Spleen (tissue), 11 donors: ENCODE measurements at regions not wholly inside any gene's neighbourhood (a gene's known extent, or its start where the extent isn't known, plus 50 kb on each side); places are given as distances from the start of the nearest gene placed in this dataset.

ENCODE experiments used
- DNase-seq: peaks from one replicate; pipeline ENCODE4 v3.0.0-alpha.2; 2020
- H3K27ac ChIP-seq, 8 donors: fragments of 200-600 bp; sonication (generic) in 7 of 8; 1 replicate in 4 of 8; 2 replicates in 4 of 8; pipeline versions ENCODE4 v1.5.0 to v1.8.0; 2016 to 2021; ENCODE audit warnings: inconsistent platforms in 4 of 8, mild to moderate bottlenecking in 4 of 8, moderate library complexity in 1 of 8
- H3K27me3 ChIP-seq, 7 donors: fragments of 200-600 bp; sonication (generic) in 6 of 7; replicated peaks in 1 of 7; 1 replicate in 4 of 7; 2 replicates in 3 of 7; pipeline versions ENCODE4 v1.5.0 to v1.8.0; 2016 to 2021; ENCODE audit warnings: inconsistent platforms in 3 of 7, mild to moderate bottlenecking in 1 of 7
- H3K36me3 ChIP-seq, 6 donors: fragments of 200-600 bp; sonication (generic) in 5 of 6; 1 replicate in 4 of 6; 2 replicates in 2 of 6; pipeline versions ENCODE4 v1.5.0 to v1.8.0; 2016 to 2021; ENCODE audit warnings: inconsistent platforms in 2 of 6
- H3K4me1 ChIP-seq, 6 donors: fragments of 200-600 bp; sonication (generic) in 5 of 6; 1 replicate in 3 of 6; 2 replicates in 3 of 6; pipeline versions ENCODE4 v1.5.0 to v1.8.0; 2016 to 2021; ENCODE audit warnings: inconsistent platforms in 3 of 6
- H3K4me3 ChIP-seq, 8 donors: fragments of 200-600 bp; sonication (generic) in 7 of 8; 1 replicate in 4 of 8; 2 replicates in 4 of 8; pipeline versions ENCODE4 v1.5.0 to v1.8.0; 2016 to 2021; ENCODE audit warnings: inconsistent platforms in 4 of 8, mild to moderate bottlenecking in 4 of 8, moderate library complexity in 2 of 8
- H3K9me3 ChIP-seq, 8 donors: fragments of 200-600 bp; sonication (generic) in 7 of 8; 1 replicate in 4 of 8; 2 replicates in 4 of 8; pipeline versions ENCODE4 v1.5.0 to v1.8.0; 2016 to 2021; ENCODE audit warnings: inconsistent platforms in 4 of 8
- CTCF ChIP-seq, 11 experiments: fragments of 200-600 bp in 7 of 11; fragments of 450-650 bp in 4 of 11; sonication (generic) in 4 of 11; IDR thresholded peaks in 8 of 11; conservative IDR thresholded peaks in 3 of 11; 1 replicate in 7 of 11; 2 replicates in 4 of 11; pipeline versions ENCODE4 v1.4.0 to v1.8.0; 2016 to 2021; ENCODE audit warnings: antibody characterized with exemption in 11 of 11, inconsistent platforms in 4 of 11, mild to moderate bottlenecking in 1 of 11
- POLR2A ChIP-seq, 3 donors: fragments of 450-650 bp; IDR thresholded peaks; one replicate each; pipeline ENCODE4 v1.5.1; 2017; ENCODE audit warnings: antibody characterized with exemption in 3 of 3, mild to moderate bottlenecking in 1 of 3
- POLR2AphosphoS5 ChIP-seq, 3 donors: sonication (generic); formaldehyde crosslinking; IDR thresholded peaks; one replicate each; pipeline ENCODE4 v1.5.1; 2017; ENCODE audit warnings: antibody characterized with exemption in 3 of 3
- WGBS, 5 donors: extraction: QIAGEN DNeasy Blood & Tissue Kit in 3 of 5; methylation state at CpG; one replicate each; pipeline versions ENCODE4 v1.1.5 to v1.1.7; 2013 to 2018; 5-methylcytosine and 5-hydroxymethylcytosine counted together
- intact Hi-C: fragments of 100-400 bp; cut with DNase I; formaldehyde crosslinking; loops from one replicate; pipeline ENCODE4 v1.15.0; 2023; ENCODE audit warnings: low total_unique reads
- donor health status: healthy with polysubstance abuse.
- donor health status: DM: no; HTN: no; CAD: no; lungs with moderate emphysema.
- donor health status: DM: no; HTN: no; CAD: no.
- donor health status: Bipolar disorder and iron deficiency.
- donor health status: healthy.
- donor health status: DM: no; HTN: no; CAD: no.
- donor health status: DM: yes; HTN: yes; CAD: no.

- WGBS, 5 donors: 89 to 97% (median 93%) methylated on average over 5 of the region's 5 CpGs
- DNase-seq: no peak
- intact Hi-C loops: no loop called here
Measured at GRCh38 chr5:81883371-81883770, 88.5 kb upstream of the ATG10 start.

GRCh38 chr5:81881595-81881994, 90.2 kb upstream of the ATG10 start:
- intact Hi-C loops: no loop called here
- Histone ChIP-seq H3K4me1 (no peaks in the 10 kb centered on the region), H3K4me3 (no peak overlapping the region), H3K27ac (no peak overlapping the region), H3K27me3 (no peaks in the 10 kb centered on the region), H3K9me3 (no peaks in the 10 kb centered on the region), H3K36me3 (no peaks in the 10 kb centered on the region)
- no peak for DNase-seq
- WGBS, 5 donors: 68 to 90% (median 72%) methylated on average over 2 of the region's 2 CpGs
- TF ChIP-seq POLR2AphosphoS5 (IDR thresholded peaks at IDR 0.05) (no peak), POLR2A (IDR thresholded peaks at IDR 0.05) (no peak), CTCF (IDR thresholded peaks at IDR 0.05 in 8 of 11, conservative IDR thresholded peaks at IDR 0.05 in 3 of 11) (no peak)

More at GRCh38 chr5:81883371-81883770, 88.5 kb upstream of the ATG10 start:
- Histone ChIP-seq H3K9me3 (no peaks in the 10 kb centered on the region), H3K4me3 (no peak overlapping the region), H3K4me1 (no peaks in the 10 kb centered on the region), H3K27me3 (no peaks in the 10 kb centered on the region), H3K36me3 (no peaks in the 10 kb centered on the region), H3K27ac (no peak overlapping the region)
- TF ChIP-seq POLR2A (IDR thresholded peaks at IDR 0.05) (no peak), POLR2AphosphoS5 (IDR thresholded peaks at IDR 0.05) (no peak), CTCF (IDR thresholded peaks at IDR 0.05 in 8 of 11, conservative IDR thresholded peaks at IDR 0.05 in 3 of 11) (no peak)

GRCh38 chr5:81879936-81880335, 91.9 kb upstream of the ATG10 start:
- Histone ChIP-seq H3K27me3 (no peaks in the 10 kb centered on the region), H3K27ac (no peak overlapping the region), H3K4me1 (no peaks in the 10 kb centered on the region), H3K36me3 (no peaks in the 10 kb centered on the region), H3K9me3 (no peaks in the 10 kb centered on the region), H3K4me3 (no peak overlapping the region)
- DNase-seq: no peak
- TF ChIP-seq CTCF (IDR thresholded peaks at IDR 0.05 in 8 of 11, conservative IDR thresholded peaks at IDR 0.05 in 3 of 11) (no peak), POLR2AphosphoS5 (IDR thresholded peaks at IDR 0.05) (no peak), POLR2A (IDR thresholded peaks at IDR 0.05) (no peak)
- intact Hi-C loops: no loop called here
- 79 to 90% (median 86%) methylated on average over 3 of the region's 3 CpGs for WGBS, 5 donors

- DNase-seq: no peak
- Histone ChIP-seq H3K27ac (no peak overlapping the region), H3K36me3 (no peaks in the 10 kb centered on the region), H3K9me3 (no peaks in the 10 kb centered on the region), H3K4me3 (no peak overlapping the region), H3K4me1 (no peaks in the 10 kb centered on the region), H3K27me3 (no peaks in the 10 kb centered on the region)
- TF ChIP-seq CTCF (IDR thresholded peaks at IDR 0.05 in 8 of 11, conservative IDR thresholded peaks at IDR 0.05 in 3 of 11) (no peak), POLR2A (IDR thresholded peaks at IDR 0.05) (no peak), POLR2AphosphoS5 (IDR thresholded peaks at IDR 0.05) (no peak)
- intact Hi-C loops: no loop called here
Measured at GRCh38 chr5:81878333-81878732, 93.5 kb upstream of the ATG10 start.
